ENCODE measurements at regions not wholly inside any gene's neighbourhood (a gene's known extent, or its start where the extent isn't known, plus 50 kb on each side); places are given as distances from the start of the nearest gene placed in this dataset.
"Not testable (repeated sequence)": the region's sequence is repeated elsewhere in the genome, so short reads cannot be mapped to it uniquely, and the experiment has no call there.

DNA sequence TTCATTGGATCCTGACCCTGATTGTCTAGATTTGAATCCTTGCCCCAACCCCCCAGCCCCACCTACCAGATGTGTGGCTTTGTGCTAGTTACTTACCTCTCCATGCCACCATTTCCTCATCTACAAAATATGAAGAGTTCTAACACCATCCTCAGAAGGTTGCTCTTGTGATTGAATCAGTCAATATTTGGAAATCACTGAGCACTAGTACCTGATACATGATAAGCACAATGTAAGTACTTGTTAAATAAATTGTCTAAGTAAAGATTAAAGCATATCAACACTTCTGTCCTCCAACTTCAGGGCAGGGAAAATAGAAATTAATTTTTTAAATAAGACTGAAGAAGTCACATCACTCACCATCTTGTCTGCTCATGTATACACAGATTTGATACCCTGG is 249.6 kb upstream of the KLF3 start:
- H3K27ac ChIP-seq: no peak overlapping the region
- intact Hi-C loops (cut with DNase I): no loop called here
- DNase-seq (ENCODE audit: low spot score in 2 of 2): no peak

DNA sequence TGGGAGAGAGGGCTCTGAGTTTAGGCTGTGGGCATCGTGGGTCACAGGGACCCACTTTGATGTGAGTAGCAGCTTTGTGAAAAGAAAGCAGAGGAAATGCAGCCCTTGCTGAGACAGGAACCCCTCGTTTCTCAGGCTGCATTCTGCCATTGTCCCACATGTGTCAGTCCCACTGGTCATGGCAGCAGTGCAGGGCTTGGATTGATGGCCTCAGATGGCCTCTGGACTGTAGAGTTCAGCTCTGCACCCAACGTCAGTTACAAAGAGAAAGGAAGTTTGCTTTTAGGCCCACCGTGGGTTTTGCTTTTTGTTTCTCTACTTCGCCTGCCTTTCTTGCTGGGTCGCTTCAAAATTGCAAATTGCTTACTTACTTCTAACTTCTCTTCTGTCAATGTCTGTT is 248.3 kb upstream of the KLF3 start:
- TF ChIP-seq, protein P1, sequence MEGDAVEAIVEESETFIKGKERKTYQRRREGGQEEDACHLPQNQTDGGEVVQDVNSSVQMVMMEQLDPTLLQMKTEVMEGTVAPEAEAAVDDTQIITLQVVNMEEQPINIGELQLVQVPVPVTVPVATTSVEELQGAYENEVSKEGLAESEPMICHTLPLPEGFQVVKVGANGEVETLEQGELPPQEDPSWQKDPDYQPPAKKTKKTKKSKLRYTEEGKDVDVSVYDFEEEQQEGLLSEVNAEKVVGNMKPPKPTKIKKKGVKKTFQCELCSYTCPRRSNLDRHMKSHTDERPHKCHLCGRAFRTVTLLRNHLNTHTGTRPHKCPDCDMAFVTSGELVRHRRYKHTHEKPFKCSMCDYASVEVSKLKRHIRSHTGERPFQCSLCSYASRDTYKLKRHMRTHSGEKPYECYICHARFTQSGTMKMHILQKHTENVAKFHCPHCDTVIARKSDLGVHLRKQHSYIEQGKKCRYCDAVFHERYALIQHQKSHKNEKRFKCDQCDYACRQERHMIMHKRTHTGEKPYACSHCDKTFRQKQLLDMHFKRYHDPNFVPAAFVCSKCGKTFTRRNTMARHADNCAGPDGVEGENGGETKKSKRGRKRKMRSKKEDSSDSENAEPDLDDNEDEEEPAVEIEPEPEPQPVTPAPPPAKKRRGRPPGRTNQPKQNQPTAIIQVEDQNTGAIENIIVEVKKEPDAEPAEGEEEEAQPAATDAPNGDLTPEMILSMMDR (IDR thresholded peaks at IDR 0.05): no peak
- Histone ChIP-seq H3K27ac (no peak overlapping the region), H3K4me1 (peaks cover 0 to 3% of the 10 kb centered on the region in 2 donors), H3K36me3 (no peaks in the 10 kb centered on the region), H3K9me3 (no peaks in the 10 kb centered on the region), H3K27me3 (no peaks in the 10 kb centered on the region), H3K4me3 (no peak overlapping the region)
- no peak for DNase-seq (ENCODE audit: low spot score in 2 of 2)
- intact Hi-C loops (cut with DNase I): no loop called here

More for the DNA sequence above, 249.6 kb upstream of the KLF3 start:
- no peak overlapping the region for H3K4me3 ChIP-seq
- H3K36me3 ChIP-seq: no peaks in the 10 kb centered on the region
- peaks cover 0 to 3% of the 10 kb centered on the region in 2 donors for H3K4me1 ChIP-seq
- TF ChIP-seq, protein P1 (IDR thresholded peaks at IDR 0.05): no peak
- H3K27me3 ChIP-seq: no peaks in the 10 kb centered on the region
- H3K9me3 ChIP-seq: no peaks in the 10 kb centered on the region

DNA sequence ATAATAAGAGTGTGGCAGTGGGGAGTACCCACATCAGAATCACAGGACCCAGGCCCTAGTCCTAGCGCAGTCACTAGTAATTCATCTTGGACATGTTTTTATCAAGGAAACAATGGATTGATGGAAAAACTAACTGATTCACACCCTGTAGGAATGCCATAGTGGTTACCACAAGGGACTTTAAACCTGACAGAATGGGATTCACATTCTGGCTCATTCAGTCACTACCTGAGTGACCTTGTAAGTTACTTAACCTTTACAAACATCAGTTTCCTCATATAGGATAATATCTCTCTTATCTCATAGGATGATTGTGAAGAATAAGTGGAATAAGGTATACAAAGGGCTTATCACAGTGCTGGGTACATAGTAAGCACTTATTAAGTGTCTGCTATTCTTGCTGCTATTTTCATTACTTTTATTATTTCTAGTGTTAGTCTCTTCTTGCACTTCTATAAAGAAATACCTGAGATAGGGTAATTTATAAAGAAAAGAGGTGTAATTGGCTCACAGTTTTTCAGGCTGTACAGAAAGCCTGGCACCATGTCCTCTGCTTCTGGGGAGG is 247.5 kb upstream of the KLF3 start:
- Histone ChIP-seq H3K27ac (no peak overlapping the region), H3K9me3 (no peaks in the 10 kb centered on the region), H3K4me1 (peaks cover 0 to 3% of the 10 kb centered on the region in 2 donors), H3K27me3 (no peaks in the 10 kb centered on the region), H3K36me3 (no peaks in the 10 kb centered on the region), H3K4me3 (no peak overlapping the region)
- no peak for DNase-seq (ENCODE audit: low spot score in 2 of 2)
- intact Hi-C loops (cut with DNase I): no loop called here
- TF ChIP-seq, protein P1 (IDR thresholded peaks at IDR 0.05): no peak

DNA sequence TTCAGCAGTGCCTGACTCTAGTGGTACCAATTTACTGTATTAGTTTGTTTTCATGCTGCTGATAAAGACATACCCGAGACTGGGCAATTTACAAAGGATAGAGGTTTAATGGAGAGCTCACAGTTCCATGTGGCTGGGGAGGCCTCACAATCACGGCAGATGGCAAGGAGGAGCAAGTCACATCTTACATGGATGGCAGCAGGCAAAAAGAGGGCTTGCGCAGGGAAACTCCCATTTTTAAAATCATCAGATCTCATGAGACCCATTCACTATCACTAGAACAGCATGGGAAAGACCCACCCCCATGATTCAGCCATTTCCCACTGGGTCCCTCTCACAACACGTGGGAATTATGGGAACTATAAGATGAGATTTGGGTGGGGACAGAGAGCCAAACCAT is 243.7 kb upstream of the KLF3 start:
- H3K4me1 ChIP-seq; DNase-seq (ENCODE audit: low spot score in 2 of 2); H3K9me3 ChIP-seq; H3K36me3 ChIP-seq; H3K4me3 ChIP-seq; H3K27ac ChIP-seq; intact Hi-C loops (cut with DNase I); H3K27me3 ChIP-seq: not testable (repeated sequence)

DNA sequence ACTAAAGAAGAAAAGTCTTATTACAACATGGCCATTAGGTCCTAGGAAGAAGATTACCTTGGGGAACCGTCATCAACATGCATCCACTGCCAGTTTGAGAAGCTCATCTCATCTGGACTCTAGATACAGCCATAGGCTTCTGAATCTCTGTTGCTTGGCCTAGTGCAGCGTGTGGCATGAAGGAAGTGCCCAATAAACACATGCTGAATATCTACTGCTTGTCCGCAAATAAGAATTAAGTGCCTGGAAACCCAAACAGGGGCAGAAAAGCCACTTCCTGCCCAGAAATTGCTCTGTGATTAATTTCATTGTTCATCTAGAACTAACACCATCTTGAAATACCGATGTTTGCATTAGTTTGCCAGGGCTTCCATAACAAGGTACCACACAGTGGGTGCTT is 241.1 kb upstream of the KLF3 start:
- no peak overlapping the region for H3K4me3 ChIP-seq
- intact Hi-C loops (cut with DNase I): no loop called here
- no peak overlapping the region for H3K27ac ChIP-seq
- no peaks in the 10 kb centered on the region for H3K4me1 ChIP-seq
- no peaks in the 10 kb centered on the region for H3K9me3 ChIP-seq
- TF ChIP-seq, protein P1 (IDR thresholded peaks at IDR 0.05): no peak
- no peaks in the 10 kb centered on the region for H3K27me3 ChIP-seq
- no peaks in the 10 kb centered on the region for H3K36me3 ChIP-seq
- DNase-seq (ENCODE audit: low spot score in 2 of 2): no peak

DNA sequence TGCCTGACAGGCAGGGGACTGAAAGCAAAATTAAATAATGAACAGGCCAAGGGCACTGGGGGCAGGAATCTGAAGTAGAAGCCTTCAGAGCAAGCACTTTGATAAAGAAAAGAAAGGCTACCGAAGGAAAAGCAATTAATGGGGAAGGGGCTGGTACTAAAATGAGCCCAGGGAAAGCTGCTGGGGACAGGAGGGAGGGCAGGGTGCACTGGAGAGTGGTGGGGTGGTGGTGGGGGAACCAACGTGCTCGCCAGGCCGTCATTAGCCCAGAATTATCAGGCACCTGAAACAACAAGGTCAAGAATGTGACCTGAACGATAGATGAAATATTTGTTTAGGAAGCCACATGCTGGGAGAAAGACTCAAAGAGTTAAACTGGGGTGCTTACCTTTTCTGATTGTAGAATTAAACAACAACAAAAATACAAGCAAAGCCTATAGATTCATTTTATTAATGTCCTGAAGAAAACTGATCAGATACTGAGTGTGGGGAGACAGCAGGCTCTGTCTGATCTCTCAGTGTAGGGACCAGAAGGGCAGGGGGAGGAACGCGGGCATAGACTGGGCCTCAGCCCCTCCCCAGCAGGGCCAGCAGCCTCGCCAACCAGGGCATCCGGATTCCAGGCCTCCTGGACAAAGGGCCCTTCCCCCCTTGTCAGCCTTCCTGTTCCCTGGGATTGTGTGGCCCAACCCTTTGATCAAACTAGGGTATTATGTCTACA is 239.7 kb upstream of the KLF3 start:
- no peak for DNase-seq (ENCODE audit: low spot score in 2 of 2)
- Histone ChIP-seq H3K36me3 (no peaks in the 10 kb centered on the region), H3K27ac (no peak overlapping the region), H3K27me3 (no peaks in the 10 kb centered on the region), H3K4me1 (no peaks in the 10 kb centered on the region), H3K4me3 (no peak overlapping the region), H3K9me3 (no peaks in the 10 kb centered on the region)
- intact Hi-C loops (cut with DNase I): no loop called here
- TF ChIP-seq, protein P1 (IDR thresholded peaks at IDR 0.05): no peak

Data from ascending aorta (tissue), 2 donors.